Prostate gland (tissue), 2 donors: ENCODE measurements at regions not wholly inside any gene's neighbourhood (a gene's known extent, or its start where the extent isn't known, plus 50 kb on each side); places are given as distances from the start of the nearest gene placed in this dataset.

Experiments used
- CTCF ChIP-seq, 4 experiments: fragments of 200-600 bp in 2 of 4; fragments of 450-650 bp in 2 of 4; sonication (generic) in 2 of 4; IDR thresholded peaks; 1 replicate in 3 of 4; 2 replicates in 1 of 4; pipeline ENCODE4 v1.5.1; 2016 to 2019; ENCODE audit warnings: antibody characterized with exemption in 4 of 4, mild to moderate bottlenecking in 2 of 4, moderate library complexity in 2 of 4
- POLR2A ChIP-seq: fragments of 450-650 bp; IDR thresholded peaks from one replicate; pipeline ENCODE4 v1.6.1; 2016; ENCODE audit warnings: antibody characterized with exemption, mild to moderate bottlenecking
- POLR2AphosphoS5 ChIP-seq: sonication (generic); formaldehyde crosslinking; IDR thresholded peaks from one replicate; pipeline ENCODE4 v1.6.1; 2017; ENCODE audit warnings: antibody characterized with exemption

GRCh38 chrX:18032486-18033221 is 171.6 kb upstream of the RAI2 start:
- TF ChIP-seq CTCF (IDR thresholded peaks at IDR 0.05) (no peak), POLR2A (no peak), POLR2AphosphoS5 (no peak)
